GM12878 (cell line): ENCODE measurements at regions not wholly inside any gene's neighbourhood (a gene's known extent, or its start where the extent isn't known, plus 50 kb on each side); places are given as distances from the start of the nearest gene placed in this dataset.

ENCODE experiments used
- EED ChIP-seq: sonication (generic); IDR thresholded peaks from 2 replicates; pipeline ENCODE4 v1.6.1; 2016; ENCODE audit warnings: antibody characterized with exemption, low read depth
- EP300 ChIP-seq, 2 experiments: fragments of 150-350 bp in 1 of 2; IDR thresholded peaks; 2 replicates each; pipeline ENCODE4 v1.6.1; 2011 to 2012; ENCODE audit warnings: low read depth in 2 of 2, low read length in 2 of 2, borderline replicate concordance in 1 of 2, improper control_type of control experiment in 1 of 2, inconsistent platforms in 1 of 2; ENCODE audit not compliant: control insufficient read depth in 1 of 2
- IKZF1 ChIP-seq: fragments of 450-650 bp; conservative IDR thresholded peaks from 2 replicates; pipeline ENCODE4 v1.6.1; 2017; ENCODE audit warnings: antibody characterized with exemption, mild to moderate bottlenecking
- POU2F2 ChIP-seq: IDR thresholded peaks from 3 replicates; pipeline ENCODE4 v1.6.1; 2011; ENCODE audit warnings: low read depth, mild to moderate bottlenecking, low read length, borderline replicate concordance
- RB1 ChIP-seq: fragments of 450-650 bp; formaldehyde crosslinking; IDR thresholded peaks from 2 replicates; pipeline ENCODE4 v1.6.1; 2017; ENCODE audit warnings: mild to moderate bottlenecking, borderline replicate concordance
- SMAD5 ChIP-seq: IDR thresholded peaks from 2 replicates; pipeline ENCODE4 v1.6.1; 2016; ENCODE audit warnings: antibody characterized with exemption, low read depth
- USF1 ChIP-seq: IDR thresholded peaks from 2 replicates; pipeline ENCODE4 v1.6.1; 2011; ENCODE audit warnings: borderline replicate concordance, low read depth, mild to moderate bottlenecking, moderate library complexity, mixed read lengths, low read length; ENCODE audit not compliant: insufficient read depth; ENCODE audit errors: extremely low read length
- ZNF24 ChIP-seq: fragments of 450-650 bp; IDR thresholded peaks from 2 replicates; pipeline ENCODE4 v1.6.1; 2017; ENCODE audit warnings: antibody characterized with exemption, mild to moderate bottlenecking
- TF ChIP-seq, protein P1 (sequence below): fragments of 450-650 bp; formaldehyde crosslinking; IDR thresholded peaks from 2 replicates; pipeline ENCODE4 v1.4.0; 2022; ENCODE audit warnings: mild to moderate bottlenecking, moderate library complexity
- TF ChIP-seq, protein P2 (sequence below): IDR thresholded peaks from 2 replicates; pipeline ENCODE4 v1.6.1; 2011; ENCODE audit warnings: mild to moderate bottlenecking, low read depth, low read length, moderate library complexity; ENCODE audit not compliant: insufficient replicate concordance
- TF ChIP-seq, protein P3 (sequence below): fragments of 450-650 bp; IDR thresholded peaks from 2 replicates; pipeline ENCODE4 v1.6.1; 2016; ENCODE audit warnings: mild to moderate bottlenecking
- TF ChIP-seq, protein P4 (sequence below): fragments of 450-650 bp; IDR thresholded peaks from 2 replicates; pipeline ENCODE4 v1.6.1; 2017; ENCODE audit warnings: mild to moderate bottlenecking, moderate library complexity

DNA sequence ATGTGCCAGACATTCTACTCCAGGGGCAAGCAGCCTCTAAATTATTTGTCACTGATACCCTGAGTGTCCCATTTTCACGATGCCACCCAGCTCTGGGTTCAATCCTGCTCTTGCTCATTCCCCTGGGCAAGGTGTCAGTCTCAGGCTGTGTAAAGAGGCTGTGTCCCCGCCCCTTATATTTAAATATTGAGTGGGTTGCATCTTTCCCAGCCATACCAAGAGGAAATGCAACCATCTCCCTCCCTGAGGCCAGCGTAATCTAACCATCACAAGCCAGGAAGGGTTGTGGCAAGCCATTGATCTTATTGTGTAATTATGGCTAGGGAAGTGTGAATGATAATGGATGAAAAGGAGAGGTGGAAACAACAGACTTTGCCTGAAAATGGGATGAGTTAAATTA lies 54.7 kb upstream of the CLDN14 start (continued):
- TF ChIP-seq, protein P1, sequence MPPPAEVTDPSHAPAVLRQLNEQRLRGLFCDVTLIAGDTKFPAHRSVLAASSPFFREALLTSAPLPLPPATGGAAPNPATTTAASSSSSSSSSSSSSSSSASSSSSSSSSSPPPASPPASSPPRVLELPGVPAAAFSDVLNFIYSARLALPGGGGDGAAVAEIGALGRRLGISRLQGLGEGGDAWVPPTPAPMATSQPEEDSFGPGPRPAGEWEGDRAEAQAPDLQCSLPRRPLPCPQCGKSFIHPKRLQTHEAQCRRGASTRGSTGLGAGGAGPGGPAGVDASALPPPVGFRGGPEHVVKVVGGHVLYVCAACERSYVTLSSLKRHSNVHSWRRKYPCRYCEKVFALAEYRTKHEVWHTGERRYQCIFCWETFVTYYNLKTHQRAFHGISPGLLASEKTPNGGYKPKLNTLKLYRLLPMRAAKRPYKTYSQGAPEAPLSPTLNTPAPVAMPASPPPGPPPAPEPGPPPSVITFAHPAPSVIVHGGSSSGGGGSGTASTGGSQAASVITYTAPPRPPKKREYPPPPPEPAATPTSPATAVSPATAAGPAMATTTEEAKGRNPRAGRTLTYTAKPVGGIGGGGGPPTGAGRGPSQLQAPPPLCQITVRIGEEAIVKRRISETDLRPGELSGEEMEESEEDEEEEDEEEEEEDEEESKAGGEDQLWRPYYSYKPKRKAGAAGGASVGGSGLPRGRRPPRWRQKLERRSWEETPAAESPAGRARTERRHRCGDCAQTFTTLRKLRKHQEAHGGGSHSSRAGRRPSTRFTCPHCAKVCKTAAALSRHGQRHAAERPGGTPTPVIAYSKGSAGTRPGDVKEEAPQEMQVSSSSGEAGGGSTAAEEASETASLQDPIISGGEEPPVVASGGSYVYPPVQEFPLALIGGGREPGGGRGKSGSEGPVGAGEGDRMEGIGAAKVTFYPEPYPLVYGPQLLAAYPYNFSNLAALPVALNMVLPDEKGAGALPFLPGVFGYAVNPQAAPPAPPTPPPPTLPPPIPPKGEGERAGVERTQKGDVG (CRISPR knock-in tag), result no peak
- TF ChIP-seq, protein P2, sequence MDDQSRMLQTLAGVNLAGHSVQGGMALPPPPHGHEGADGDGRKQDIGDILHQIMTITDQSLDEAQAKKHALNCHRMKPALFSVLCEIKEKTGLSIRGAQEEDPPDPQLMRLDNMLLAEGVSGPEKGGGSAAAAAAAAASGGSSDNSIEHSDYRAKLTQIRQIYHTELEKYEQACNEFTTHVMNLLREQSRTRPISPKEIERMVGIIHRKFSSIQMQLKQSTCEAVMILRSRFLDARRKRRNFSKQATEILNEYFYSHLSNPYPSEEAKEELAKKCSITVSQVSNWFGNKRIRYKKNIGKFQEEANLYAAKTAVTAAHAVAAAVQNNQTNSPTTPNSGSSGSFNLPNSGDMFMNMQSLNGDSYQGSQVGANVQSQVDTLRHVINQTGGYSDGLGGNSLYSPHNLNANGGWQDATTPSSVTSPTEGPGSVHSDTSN, result no peak
- peak; percentile 62 for TF ChIP-seq IKZF1
- TF ChIP-seq, protein P3, sequence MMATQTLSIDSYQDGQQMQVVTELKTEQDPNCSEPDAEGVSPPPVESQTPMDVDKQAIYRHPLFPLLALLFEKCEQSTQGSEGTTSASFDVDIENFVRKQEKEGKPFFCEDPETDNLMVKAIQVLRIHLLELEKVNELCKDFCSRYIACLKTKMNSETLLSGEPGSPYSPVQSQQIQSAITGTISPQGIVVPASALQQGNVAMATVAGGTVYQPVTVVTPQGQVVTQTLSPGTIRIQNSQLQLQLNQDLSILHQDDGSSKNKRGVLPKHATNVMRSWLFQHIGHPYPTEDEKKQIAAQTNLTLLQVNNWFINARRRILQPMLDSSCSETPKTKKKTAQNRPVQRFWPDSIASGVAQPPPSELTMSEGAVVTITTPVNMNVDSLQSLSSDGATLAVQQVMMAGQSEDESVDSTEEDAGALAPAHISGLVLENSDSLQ, result peak; percentile 70
- TF ChIP-seq ZNF24, result 0 out of 2 replicates have a peak, but pooled peaks have one; percentile 17
- TF ChIP-seq, protein P4, sequence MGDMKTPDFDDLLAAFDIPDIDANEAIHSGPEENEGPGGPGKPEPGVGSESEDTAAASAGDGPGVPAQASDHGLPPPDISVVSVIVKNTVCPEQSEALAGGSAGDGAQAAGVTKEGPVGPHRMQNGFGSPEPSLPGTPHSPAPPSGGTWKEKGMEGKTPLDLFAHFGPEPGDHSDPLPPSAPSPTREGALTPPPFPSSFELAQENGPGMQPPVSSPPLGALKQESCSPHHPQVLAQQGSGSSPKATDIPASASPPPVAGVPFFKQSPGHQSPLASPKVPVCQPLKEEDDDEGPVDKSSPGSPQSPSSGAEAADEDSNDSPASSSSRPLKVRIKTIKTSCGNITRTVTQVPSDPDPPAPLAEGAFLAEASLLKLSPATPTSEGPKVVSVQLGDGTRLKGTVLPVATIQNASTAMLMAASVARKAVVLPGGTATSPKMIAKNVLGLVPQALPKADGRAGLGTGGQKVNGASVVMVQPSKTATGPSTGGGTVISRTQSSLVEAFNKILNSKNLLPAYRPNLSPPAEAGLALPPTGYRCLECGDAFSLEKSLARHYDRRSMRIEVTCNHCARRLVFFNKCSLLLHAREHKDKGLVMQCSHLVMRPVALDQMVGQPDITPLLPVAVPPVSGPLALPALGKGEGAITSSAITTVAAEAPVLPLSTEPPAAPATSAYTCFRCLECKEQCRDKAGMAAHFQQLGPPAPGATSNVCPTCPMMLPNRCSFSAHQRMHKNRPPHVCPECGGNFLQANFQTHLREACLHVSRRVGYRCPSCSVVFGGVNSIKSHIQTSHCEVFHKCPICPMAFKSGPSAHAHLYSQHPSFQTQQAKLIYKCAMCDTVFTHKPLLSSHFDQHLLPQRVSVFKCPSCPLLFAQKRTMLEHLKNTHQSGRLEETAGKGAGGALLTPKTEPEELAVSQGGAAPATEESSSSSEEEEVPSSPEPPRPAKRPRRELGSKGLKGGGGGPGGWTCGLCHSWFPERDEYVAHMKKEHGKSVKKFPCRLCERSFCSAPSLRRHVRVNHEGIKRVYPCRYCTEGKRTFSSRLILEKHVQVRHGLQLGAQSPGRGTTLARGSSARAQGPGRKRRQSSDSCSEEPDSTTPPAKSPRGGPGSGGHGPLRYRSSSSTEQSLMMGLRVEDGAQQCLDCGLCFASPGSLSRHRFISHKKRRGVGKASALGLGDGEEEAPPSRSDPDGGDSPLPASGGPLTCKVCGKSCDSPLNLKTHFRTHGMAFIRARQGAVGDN, result peak; percentile 63; the same call in 1 of the 2 replicates
- TF ChIP-seq EED, result peak; percentile 68
- TF ChIP-seq USF1, result no peak
- TF ChIP-seq RB1, result no peak
- 0 out of 2 replicates have a peak, but pooled peaks have one; percentile 28 for TF ChIP-seq SMAD5
- TF ChIP-seq POU2F2, result 0 out of 3 replicates have a peak, but pooled peaks have one; percentile 42
- 0 out of 4 replicates have a peak, but pooled peaks of 1 of the 2 experiments have one; percentile 23 for TF ChIP-seq EP300 (IDR thresholded peaks at IDR 0.05; ENCODE audit: borderline replicate concordance in 1 of 2, control insufficient read depth in 1 of 2, low read depth in 2 of 2, low read length in 2 of 2)
